ENCODE measurements at regions not wholly inside any gene's neighbourhood (a gene's known extent, or its start where the extent isn't known, plus 50 kb on each side); places are given as distances from the start of the nearest gene placed in this dataset.

DNA sequence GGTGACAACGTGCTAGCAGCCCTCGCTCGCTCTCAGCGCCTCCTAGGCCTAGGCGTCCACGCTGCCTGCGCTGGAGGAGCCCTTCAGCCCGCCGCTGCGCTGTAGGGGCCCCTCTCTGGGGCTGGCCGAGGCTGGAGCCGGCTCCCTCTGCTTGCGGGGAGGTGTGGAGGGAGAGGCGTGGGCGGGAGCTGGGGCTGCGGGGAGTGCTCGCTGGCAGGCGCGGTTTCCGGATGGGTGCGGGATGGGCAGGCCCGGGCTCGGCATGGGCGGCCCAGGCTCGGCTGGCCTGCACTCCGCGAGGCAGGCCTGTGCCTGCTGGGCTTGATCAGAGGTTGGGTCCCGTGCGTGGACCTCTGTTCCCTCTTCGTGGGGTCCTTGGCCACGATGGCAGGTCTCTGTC lies 472.6 kb downstream of the PRR16 start:
- CTCF ChIA-PET = no interaction called here

DNA sequence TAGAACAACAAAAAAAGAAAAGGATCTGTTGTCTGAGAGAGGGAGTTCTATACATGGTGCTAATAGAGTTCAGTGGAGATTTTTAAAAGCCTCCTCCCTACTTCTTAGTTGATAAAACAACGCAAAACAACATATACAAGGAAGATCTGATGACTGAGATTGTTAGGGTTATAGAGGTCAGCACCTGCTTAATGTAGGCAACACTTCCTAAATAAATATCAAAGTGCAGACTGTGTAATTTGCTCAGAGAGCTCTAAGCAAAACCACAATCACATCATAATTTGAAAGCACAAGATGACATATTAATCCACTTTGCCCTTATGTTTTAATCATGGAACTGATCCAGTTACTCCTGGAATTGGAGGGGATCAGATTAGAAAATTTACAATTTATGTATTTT lies 474.5 kb downstream of the PRR16 start:
- RAD21 ChIA-PET (ENCODE audit: low non-redundant PET in 1 of 2, low total read pairs in 2 of 2, uncharacterized antibody in 2 of 2, unreplicated experiment in 2 of 2) = no interaction called here
- H3K79me2 ChIP-seq (ENCODE audit: insufficient read depth, low read length) = no peaks in the 10 kb centered on the region
- H3K27me3 ChIP-seq (ENCODE audit: insufficient read depth, low read length) = no peaks in the 10 kb centered on the region
- TF ChIP-seq TCF7L2 (IDR thresholded peaks at IDR 0.05; ENCODE audit: borderline replicate concordance, extremely low read depth, insufficient read depth, insufficient read length) = no peak
- TF ChIP-seq ZNF274 (IDR thresholded peaks at IDR 0.05; ENCODE audit: low read depth, low read length) = no peak
- TF ChIP-seq, protein P1, sequence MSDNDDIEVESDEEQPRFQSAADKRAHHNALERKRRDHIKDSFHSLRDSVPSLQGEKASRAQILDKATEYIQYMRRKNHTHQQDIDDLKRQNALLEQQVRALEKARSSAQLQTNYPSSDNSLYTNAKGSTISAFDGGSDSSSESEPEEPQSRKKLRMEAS (IDR thresholded peaks at IDR 0.05) = no peak
- no peak for TF ChIP-seq EZH2 (IDR thresholded peaks at IDR 0.05)
- TF ChIP-seq EGR1 (IDR thresholded peaks at IDR 0.05; ENCODE audit: low read depth) = no peak
- no peak for TF ChIP-seq YY1 (IDR thresholded peaks at IDR 0.05; ENCODE audit: extremely low read depth, insufficient replicate concordance, low read depth, low read length)
- no peak for TF ChIP-seq POLR2A (IDR thresholded peaks at IDR 0.05; ENCODE audit: borderline replicate concordance, extremely low read depth, insufficient read depth, insufficient read length)
- no peak for TF ChIP-seq POLR2AphosphoS5 (IDR thresholded peaks at IDR 0.05; ENCODE audit: low read depth, low read length)
- no peak for TF ChIP-seq SRF (IDR thresholded peaks at IDR 0.05; ENCODE audit: low read depth)
- TF ChIP-seq, protein P2, sequence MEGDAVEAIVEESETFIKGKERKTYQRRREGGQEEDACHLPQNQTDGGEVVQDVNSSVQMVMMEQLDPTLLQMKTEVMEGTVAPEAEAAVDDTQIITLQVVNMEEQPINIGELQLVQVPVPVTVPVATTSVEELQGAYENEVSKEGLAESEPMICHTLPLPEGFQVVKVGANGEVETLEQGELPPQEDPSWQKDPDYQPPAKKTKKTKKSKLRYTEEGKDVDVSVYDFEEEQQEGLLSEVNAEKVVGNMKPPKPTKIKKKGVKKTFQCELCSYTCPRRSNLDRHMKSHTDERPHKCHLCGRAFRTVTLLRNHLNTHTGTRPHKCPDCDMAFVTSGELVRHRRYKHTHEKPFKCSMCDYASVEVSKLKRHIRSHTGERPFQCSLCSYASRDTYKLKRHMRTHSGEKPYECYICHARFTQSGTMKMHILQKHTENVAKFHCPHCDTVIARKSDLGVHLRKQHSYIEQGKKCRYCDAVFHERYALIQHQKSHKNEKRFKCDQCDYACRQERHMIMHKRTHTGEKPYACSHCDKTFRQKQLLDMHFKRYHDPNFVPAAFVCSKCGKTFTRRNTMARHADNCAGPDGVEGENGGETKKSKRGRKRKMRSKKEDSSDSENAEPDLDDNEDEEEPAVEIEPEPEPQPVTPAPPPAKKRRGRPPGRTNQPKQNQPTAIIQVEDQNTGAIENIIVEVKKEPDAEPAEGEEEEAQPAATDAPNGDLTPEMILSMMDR (IDR thresholded peaks at IDR 0.05 in 2 of 3, conservative IDR thresholded peaks at IDR 0.05 in 1 of 3; ENCODE audit: borderline replicate concordance in 1 of 3, insufficient read depth in 1 of 3, low read depth in 2 of 3, low read length in 2 of 3) = no peak
- no peak for TF ChIP-seq ZFX (IDR thresholded peaks at IDR 0.05)
- no peak for TF ChIP-seq RAD21 (IDR thresholded peaks at IDR 0.05; ENCODE audit: low read depth)
- TF ChIP-seq EZH2phosphoT487 (IDR thresholded peaks at IDR 0.05; ENCODE audit: borderline replicate concordance) = no peak
- TF ChIP-seq, protein P3, sequence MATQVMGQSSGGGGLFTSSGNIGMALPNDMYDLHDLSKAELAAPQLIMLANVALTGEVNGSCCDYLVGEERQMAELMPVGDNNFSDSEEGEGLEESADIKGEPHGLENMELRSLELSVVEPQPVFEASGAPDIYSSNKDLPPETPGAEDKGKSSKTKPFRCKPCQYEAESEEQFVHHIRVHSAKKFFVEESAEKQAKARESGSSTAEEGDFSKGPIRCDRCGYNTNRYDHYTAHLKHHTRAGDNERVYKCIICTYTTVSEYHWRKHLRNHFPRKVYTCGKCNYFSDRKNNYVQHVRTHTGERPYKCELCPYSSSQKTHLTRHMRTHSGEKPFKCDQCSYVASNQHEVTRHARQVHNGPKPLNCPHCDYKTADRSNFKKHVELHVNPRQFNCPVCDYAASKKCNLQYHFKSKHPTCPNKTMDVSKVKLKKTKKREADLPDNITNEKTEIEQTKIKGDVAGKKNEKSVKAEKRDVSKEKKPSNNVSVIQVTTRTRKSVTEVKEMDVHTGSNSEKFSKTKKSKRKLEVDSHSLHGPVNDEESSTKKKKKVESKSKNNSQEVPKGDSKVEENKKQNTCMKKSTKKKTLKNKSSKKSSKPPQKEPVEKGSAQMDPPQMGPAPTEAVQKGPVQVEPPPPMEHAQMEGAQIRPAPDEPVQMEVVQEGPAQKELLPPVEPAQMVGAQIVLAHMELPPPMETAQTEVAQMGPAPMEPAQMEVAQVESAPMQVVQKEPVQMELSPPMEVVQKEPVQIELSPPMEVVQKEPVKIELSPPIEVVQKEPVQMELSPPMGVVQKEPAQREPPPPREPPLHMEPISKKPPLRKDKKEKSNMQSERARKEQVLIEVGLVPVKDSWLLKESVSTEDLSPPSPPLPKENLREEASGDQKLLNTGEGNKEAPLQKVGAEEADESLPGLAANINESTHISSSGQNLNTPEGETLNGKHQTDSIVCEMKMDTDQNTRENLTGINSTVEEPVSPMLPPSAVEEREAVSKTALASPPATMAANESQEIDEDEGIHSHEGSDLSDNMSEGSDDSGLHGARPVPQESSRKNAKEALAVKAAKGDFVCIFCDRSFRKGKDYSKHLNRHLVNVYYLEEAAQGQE (IDR thresholded peaks at IDR 0.05; ENCODE audit: low read depth) = no peak

More for the DNA sequence above, 472.6 kb downstream of the PRR16 start:
- H3K9ac ChIP-seq (ENCODE audit: low read length) = no peak overlapping the region
- intact Hi-C loops (cut with micrococcal nuclease) = no loop called here
- H4K20me1 ChIP-seq (ENCODE audit: insufficient read depth) = no peaks in the 10 kb centered on the region
- no peak overlapping the region for H3K4me3 ChIP-seq (replicated peaks in 1 of 2; ENCODE audit: low read depth in 1 of 2, low read length in 2 of 2)
- H3K36me3 ChIP-seq (ENCODE audit: control insufficient read depth in 1 of 2, insufficient read depth in 2 of 2, low read length in 2 of 2) = no peaks in the 10 kb centered on the region
- no peaks in the 10 kb centered on the region for H3K27me3 ChIP-seq (ENCODE audit: insufficient read depth, low read length)
- BruUV-seq (replicated peaks) = no TSS peak
- no peak for DNase-seq (ENCODE audit: low read depth, low spot score)
- no peak overlapping the region for H3K4me2 ChIP-seq (ENCODE audit: low read length)
- RAD21 ChIA-PET (ENCODE audit: low non-redundant PET in 1 of 2, low total read pairs in 2 of 2, uncharacterized antibody in 2 of 2, unreplicated experiment in 2 of 2) = no interaction called here
- H3K27ac ChIP-seq (ENCODE audit: low read depth, low read length) = no peak overlapping the region
- ATAC-seq = no peak
- H3K79me2 ChIP-seq (ENCODE audit: insufficient read depth, low read length) = no peaks in the 10 kb centered on the region
- no peak overlapping the region for H2AFZ ChIP-seq (ENCODE audit: low read depth, low read length, poor library complexity, severe bottlenecking)
- H3K9me3 ChIP-seq (ENCODE audit: control insufficient read depth in 1 of 2, insufficient read depth in 1 of 2, low read depth in 1 of 2, low read length in 2 of 2) = no peaks in the 10 kb centered on the region
- TF ChIP-seq CBX3 (IDR thresholded peaks at IDR 0.05; ENCODE audit: low read depth) = no peak
- no peak for TF ChIP-seq RAD21 (IDR thresholded peaks at IDR 0.05; ENCODE audit: low read depth)
- TF ChIP-seq SRF (IDR thresholded peaks at IDR 0.05; ENCODE audit: low read depth) = no peak
- no peak for TF ChIP-seq CEBPB (IDR thresholded peaks at IDR 0.05; ENCODE audit: low read depth)
- no peak for TF ChIP-seq POLR2A (IDR thresholded peaks at IDR 0.05; ENCODE audit: borderline replicate concordance, extremely low read depth, insufficient read depth, insufficient read length)
- no peak for TF ChIP-seq POLR2AphosphoS5 (IDR thresholded peaks at IDR 0.05; ENCODE audit: low read depth, low read length)
- POLR2A ChIA-PET = no interaction called here
- no peaks in the 10 kb centered on the region for H3K9me2 ChIP-seq (ENCODE audit: insufficient read depth)
- no peaks in the 10 kb centered on the region for H3K4me1 ChIP-seq (ENCODE audit: control insufficient read depth in 1 of 2, insufficient read depth in 2 of 2, low read length in 2 of 2)

More for the DNA sequence above, 474.5 kb downstream of the PRR16 start:
- H3K36me3 ChIP-seq (ENCODE audit: control insufficient read depth in 1 of 2, insufficient read depth in 2 of 2, low read length in 2 of 2) = no peaks in the 10 kb centered on the region
- ChIA-PET CTCF (no interaction called here), POLR2A (no interaction called here)
- DNase-seq (ENCODE audit: low read depth, low spot score) (no peak), ATAC-seq (no peak)
- no peaks in the 10 kb centered on the region for H4K20me1 ChIP-seq (ENCODE audit: insufficient read depth)
- H3K9me3 ChIP-seq (ENCODE audit: control insufficient read depth in 1 of 2, insufficient read depth in 1 of 2, low read depth in 1 of 2, low read length in 2 of 2) = no peaks in the 10 kb centered on the region
- no peaks in the 10 kb centered on the region for H3K9me2 ChIP-seq (ENCODE audit: insufficient read depth)
- no TSS peak for BruUV-seq (replicated peaks)
- no peak overlapping the region for H3K9ac ChIP-seq (ENCODE audit: low read length)
- intact Hi-C loops (cut with micrococcal nuclease) = no loop called here
- no peak overlapping the region for H3K4me2 ChIP-seq (ENCODE audit: low read length)
- no peak overlapping the region for H3K4me3 ChIP-seq (replicated peaks in 1 of 2; ENCODE audit: low read depth in 1 of 2, low read length in 2 of 2)
- H3K27ac ChIP-seq (ENCODE audit: low read depth, low read length) = no peak overlapping the region
- H3K4me1 ChIP-seq (ENCODE audit: control insufficient read depth in 1 of 2, insufficient read depth in 2 of 2, low read length in 2 of 2) = no peaks in the 10 kb centered on the region
- H2AFZ ChIP-seq (ENCODE audit: low read depth, low read length, poor library complexity, severe bottlenecking) = no peak overlapping the region

Measured in HCT116 (cell line).